Neuronal stem cell (in vitro differentiated cells): ENCODE measurements at regions not wholly inside any gene's neighbourhood (a gene's known extent, or its start where the extent isn't known, plus 50 kb on each side); places are given as distances from the start of the nearest gene placed in this dataset. TPM values are rescaled to one million over a fixed set of nuclear protein-coding genes. Genes with fewer than 3 reads are reported as not detected.

Experiments used
- DNase-seq: peaks from one replicate; pipeline ENCODE4 v3.0.0-alpha.2; 2013; ENCODE audit warnings: low spot score
- H2AFZ ChIP-seq: one replicate; pipeline ENCODE4 v1.6.1; 2013; ENCODE audit warnings: mild to moderate bottlenecking, low read length, inconsistent platforms
- H2AK5ac ChIP-seq: 2 replicates; pipeline ENCODE4 v1.6.1; 2013; ENCODE audit warnings: low read depth, mild to moderate bottlenecking, inconsistent platforms, low read length, moderate library complexity, mixed read lengths
- H2BK120ac ChIP-seq: 2 replicates; pipeline ENCODE4 v1.6.1; 2013; ENCODE audit warnings: low read depth, mild to moderate bottlenecking, inconsistent platforms, low read length, moderate library complexity, mixed read lengths
- H2BK12ac ChIP-seq: one replicate; pipeline ENCODE4 v1.6.1; 2013; ENCODE audit warnings: low read length, inconsistent platforms
- H2BK15ac ChIP-seq: 2 replicates; pipeline ENCODE4 v1.6.1; 2013; ENCODE audit warnings: mild to moderate bottlenecking, low read length, inconsistent platforms, mixed read lengths
- H2BK5ac ChIP-seq: one replicate; pipeline ENCODE4 v1.6.1; 2013; ENCODE audit warnings: inconsistent platforms, mild to moderate bottlenecking, low read length, moderate library complexity
- H3K14ac ChIP-seq: one replicate; pipeline ENCODE4 v1.6.1; 2013; ENCODE audit warnings: low read length, inconsistent platforms
- H3K18ac ChIP-seq: 2 replicates; pipeline ENCODE4 v1.6.1; 2013; ENCODE audit warnings: low read length, inconsistent platforms
- H3K23ac ChIP-seq: 2 replicates; pipeline ENCODE4 v1.6.1; 2013; ENCODE audit warnings: low read depth, mild to moderate bottlenecking, mixed read lengths, low read length, inconsistent platforms; ENCODE audit not compliant: poor library complexity
- H3K27ac ChIP-seq: replicated peaks from 3 replicates; pipeline ENCODE4 v1.5.1; 2013; ENCODE audit warnings: low read length, inconsistent platforms
- H3K27me3 ChIP-seq, 3 experiments: 2 replicates each; pipeline ENCODE4 v1.6.1; 2013; ENCODE audit warnings: low read length in 3 of 3, mild to moderate bottlenecking in 2 of 3, inconsistent platforms in 1 of 3, low read depth in 1 of 3, mixed read lengths in 1 of 3, moderate library complexity in 1 of 3; ENCODE audit not compliant: control insufficient read depth in 3 of 3, insufficient read depth in 3 of 3
- H3K36me3 ChIP-seq, 2 donors: replicated peaks in 1 of 2; 2 replicates each; pipeline ENCODE4 v1.6.1; 2013; ENCODE audit warnings: low read length in 2 of 2; ENCODE audit not compliant: control insufficient read depth in 2 of 2, insufficient read depth in 2 of 2
- H3K4ac ChIP-seq: 2 replicates; pipeline ENCODE4 v1.6.1; 2013; ENCODE audit warnings: inconsistent platforms, mild to moderate bottlenecking, low read length, moderate library complexity
- H3K4me1 ChIP-seq, 2 donors: 1 replicate in 1 of 2; 2 replicates in 1 of 2; pipeline ENCODE4 v1.6.1; 2013; ENCODE audit warnings: low read length in 2 of 2, low read depth in 1 of 2; ENCODE audit not compliant: control insufficient read depth in 2 of 2, insufficient read depth in 1 of 2
- H3K4me2 ChIP-seq: one replicate; pipeline ENCODE4 v1.6.1; 2013; ENCODE audit warnings: mild to moderate bottlenecking, low read length, inconsistent platforms; ENCODE audit not compliant: insufficient read depth, poor library complexity, severe bottlenecking
- H3K4me3 ChIP-seq, 2 donors: 2 replicates each; pipeline ENCODE4 v1.5.1; 2013; ENCODE audit warnings: low read length in 2 of 2, mild to moderate bottlenecking in 2 of 2, inconsistent platforms in 1 of 2, moderate library complexity in 1 of 2
- H3K79me1 ChIP-seq: one replicate; pipeline ENCODE4 v1.6.1; 2013; ENCODE audit warnings: low read depth, mild to moderate bottlenecking, inconsistent platforms, low read length, moderate library complexity
- H3K9ac ChIP-seq: one replicate; pipeline ENCODE4 v1.6.1; 2013; ENCODE audit warnings: mild to moderate bottlenecking, low read depth, low read length, inconsistent platforms; ENCODE audit not compliant: poor library complexity
- H3K9me3 ChIP-seq, 2 donors: replicated peaks in 1 of 2; 2 replicates each; pipeline versions ENCODE3 to v1.6.1; 2013; ENCODE audit warnings: low read length in 2 of 2, mild to moderate bottlenecking in 2 of 2, inconsistent platforms in 1 of 2, low read depth in 1 of 2, mixed read lengths in 1 of 2, moderate library complexity in 1 of 2; ENCODE audit not compliant: control insufficient read depth in 2 of 2, insufficient read depth in 1 of 2
- H4K8ac ChIP-seq: one replicate; pipeline ENCODE4 v1.6.1; 2013; ENCODE audit warnings: low read depth, mild to moderate bottlenecking, inconsistent platforms, low read length, moderate library complexity
- H4K91ac ChIP-seq: one replicate; pipeline ENCODE4 v1.6.1; 2013; ENCODE audit warnings: low read length, low read depth, mild to moderate bottlenecking, inconsistent platforms; ENCODE audit not compliant: poor library complexity
- WGBS, 2 donors: extraction: QIAGEN DNeasy Blood & Tissue Kit; methylation state at CpG; one replicate each; pipeline ENCODE4 v1.1.7; 2013; ENCODE audit warnings: missing lambda C conversion rate in 2 of 2, mixed read lengths in 1 of 2; ENCODE audit not compliant: insufficient read length in 2 of 2, insufficient replicate concordance in 1 of 2; ENCODE audit errors: extremely low coverage in 2 of 2; 5-methylcytosine and 5-hydroxymethylcytosine counted together
- small RNA-seq: library from polyadenylated mRNA; stranded (forward); fragments of <200 nt; extraction: miRNeasy Mini kit (QIAGEN cat#:217004); gene quantifications from one replicate; pipeline ENCODE3, GENCODE V24; 2013; ENCODE audit not compliant: insufficient read depth

GRCh38 chr18:7514796-7515440, 52.2 kb upstream of the PTPRM start:
- H3K79me1 ChIP-seq = no peaks in the 10 kb centered on the region
- H3K9me3 ChIP-seq = no peaks in the 10 kb centered on the region
- H2BK12ac ChIP-seq = no peak overlapping the region
- no peaks in the 10 kb centered on the region for H3K36me3 ChIP-seq
- no peak overlapping the region for H3K4me2 ChIP-seq
- H3K14ac ChIP-seq = no peak overlapping the region
- no peak overlapping the region for H2BK15ac ChIP-seq
- H2AFZ ChIP-seq = peak overlapping the region; percentile 50
- H3K27ac ChIP-seq = peak overlapping the region; percentile 6
- H4K8ac ChIP-seq = no peak overlapping the region
- no peak overlapping the region for H3K4me3 ChIP-seq
- H2BK120ac ChIP-seq = no peak overlapping the region
- no peak overlapping the region for H4K91ac ChIP-seq
- H2AK5ac ChIP-seq = no peak overlapping the region
- H3K23ac ChIP-seq = no peak overlapping the region
- no peaks in the 10 kb centered on the region for H3K27me3 ChIP-seq
- H3K18ac ChIP-seq = no peak overlapping the region
- H3K4me1 ChIP-seq = peaks cover 8 to 14% of the 10 kb centered on the region in 2 donors
- H3K9ac ChIP-seq = no peak overlapping the region
- peak; percentile 15 for DNase-seq
- H3K4ac ChIP-seq = no peak overlapping the region
- WGBS, 2 donors = no CpG with 5 or more reads among the region's 11 CpGs
- H2BK5ac ChIP-seq = no peak overlapping the region

GRCh38 chr18:7516266-7517117, 50.6 kb upstream of the PTPRM start:
- no peak overlapping the region for H2AK5ac ChIP-seq
- H3K4me3 ChIP-seq = no peak overlapping the region
- H3K79me1 ChIP-seq = no peaks in the 10 kb centered on the region
- no peak overlapping the region for H4K91ac ChIP-seq
- no peak overlapping the region for H3K27ac ChIP-seq
- H2BK15ac ChIP-seq = no peak overlapping the region
- no peak overlapping the region for H2BK120ac ChIP-seq
- H2BK12ac ChIP-seq = no peak overlapping the region
- DNase-seq = no peak
- peaks cover 3 to 16% of the 10 kb centered on the region in 2 donors for H3K4me1 ChIP-seq
- WGBS, 2 donors = no CpG with 5 or more reads among the region's 9 CpGs
- H2BK5ac ChIP-seq = no peak overlapping the region
- H3K4me2 ChIP-seq = no peak overlapping the region
- no peak overlapping the region for H4K8ac ChIP-seq
- H3K23ac ChIP-seq = no peak overlapping the region
- peaks cover 0 to 3% (median 0%) of the 10 kb centered on the region in 3 experiments for H3K27me3 ChIP-seq
- no peak overlapping the region for H3K18ac ChIP-seq
- H3K4ac ChIP-seq = no peak overlapping the region
- no peak overlapping the region for H3K14ac ChIP-seq
- no peak overlapping the region for H2AFZ ChIP-seq
- no peak overlapping the region for H3K9ac ChIP-seq
- H3K36me3 ChIP-seq = no peaks in the 10 kb centered on the region
- no peaks in the 10 kb centered on the region for H3K9me3 ChIP-seq

Small RNA genes lying in the stretch of these regions (small RNA-seq; reads per million reads assigned to genes)
- not detected for gene RF00554
